Tibial nerve (tissue), 4 donors: ENCODE measurements at regions not wholly inside any gene's neighbourhood (a gene's known extent, or its start where the extent isn't known, plus 50 kb on each side); places are given as distances from the start of the nearest gene placed in this dataset.

Experiments used
- EP300 ChIP-seq, 2 donors: sonication (generic); formaldehyde crosslinking; IDR thresholded peaks; one replicate each; pipeline ENCODE4 v1.6.1; 2017; ENCODE audit warnings: antibody characterized with exemption in 2 of 2, mild to moderate bottlenecking in 1 of 2
- POLR2A ChIP-seq, 2 donors: fragments of 450-650 bp; IDR thresholded peaks; one replicate each; pipeline ENCODE4 v1.6.1; 2017; ENCODE audit warnings: antibody characterized with exemption in 2 of 2, mild to moderate bottlenecking in 2 of 2, moderate library complexity in 2 of 2
- TF ChIP-seq, protein P1 (sequence below), 5 experiments: fragments of 200-600 bp in 3 of 5; fragments of 450-650 bp in 2 of 5; sonication (generic) in 3 of 5; IDR thresholded peaks; one replicate each; pipeline ENCODE4 v1.5.1; 2016 to 2019; ENCODE audit warnings: antibody characterized with exemption in 5 of 5, mild to moderate bottlenecking in 3 of 5, moderate library complexity in 2 of 5

DNA sequence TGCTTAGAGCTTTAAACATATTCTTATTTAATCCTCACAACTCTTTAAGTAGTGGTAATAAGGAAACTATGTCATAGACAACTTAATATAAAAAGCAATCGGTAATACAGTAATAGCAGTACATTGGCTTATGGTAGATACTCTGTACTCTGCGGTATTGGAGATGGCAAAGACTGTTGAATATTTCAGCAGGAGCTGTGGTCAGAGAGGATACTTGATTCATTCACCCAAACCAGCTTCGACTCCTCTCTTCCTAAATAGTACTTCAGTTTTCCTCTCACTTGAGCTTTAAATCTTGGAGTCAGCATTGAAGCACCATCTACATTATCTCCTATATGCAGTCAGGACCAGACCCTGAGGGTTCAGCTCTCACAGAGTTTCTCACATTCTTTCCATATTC lies 169.3 kb downstream of the CYB561 start:
- TF ChIP-seq POLR2A (IDR thresholded peaks at IDR 0.05): no peak
- TF ChIP-seq, protein P1, sequence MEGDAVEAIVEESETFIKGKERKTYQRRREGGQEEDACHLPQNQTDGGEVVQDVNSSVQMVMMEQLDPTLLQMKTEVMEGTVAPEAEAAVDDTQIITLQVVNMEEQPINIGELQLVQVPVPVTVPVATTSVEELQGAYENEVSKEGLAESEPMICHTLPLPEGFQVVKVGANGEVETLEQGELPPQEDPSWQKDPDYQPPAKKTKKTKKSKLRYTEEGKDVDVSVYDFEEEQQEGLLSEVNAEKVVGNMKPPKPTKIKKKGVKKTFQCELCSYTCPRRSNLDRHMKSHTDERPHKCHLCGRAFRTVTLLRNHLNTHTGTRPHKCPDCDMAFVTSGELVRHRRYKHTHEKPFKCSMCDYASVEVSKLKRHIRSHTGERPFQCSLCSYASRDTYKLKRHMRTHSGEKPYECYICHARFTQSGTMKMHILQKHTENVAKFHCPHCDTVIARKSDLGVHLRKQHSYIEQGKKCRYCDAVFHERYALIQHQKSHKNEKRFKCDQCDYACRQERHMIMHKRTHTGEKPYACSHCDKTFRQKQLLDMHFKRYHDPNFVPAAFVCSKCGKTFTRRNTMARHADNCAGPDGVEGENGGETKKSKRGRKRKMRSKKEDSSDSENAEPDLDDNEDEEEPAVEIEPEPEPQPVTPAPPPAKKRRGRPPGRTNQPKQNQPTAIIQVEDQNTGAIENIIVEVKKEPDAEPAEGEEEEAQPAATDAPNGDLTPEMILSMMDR (IDR thresholded peaks at IDR 0.05): no peak
- TF ChIP-seq EP300 (IDR thresholded peaks at IDR 0.05): no peak
